ENCODE measurements at regions not wholly inside any gene's neighbourhood (a gene's known extent, or its start where the extent isn't known, plus 50 kb on each side); places are given as distances from the start of the nearest gene placed in this dataset.

DNA sequence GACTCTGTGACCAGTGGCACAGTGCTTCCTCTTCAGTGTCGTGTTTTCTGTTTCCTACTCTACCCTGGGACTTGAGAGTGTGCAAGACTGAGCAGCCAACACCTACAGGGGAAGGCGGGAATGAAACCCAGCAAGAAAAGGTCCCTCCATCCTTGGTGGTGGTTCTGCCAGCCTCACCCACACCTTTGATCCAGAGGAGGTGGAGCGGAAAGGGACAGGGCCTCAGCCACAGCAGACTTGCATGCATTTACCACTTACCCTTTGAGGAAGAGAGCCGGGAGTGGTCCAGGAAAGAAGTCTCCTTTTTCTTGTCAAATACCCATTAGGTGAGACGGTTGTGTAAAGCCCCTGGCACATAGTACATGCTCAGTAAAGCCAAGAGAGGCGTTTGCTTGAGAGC, 164.8 kb upstream of the ZNF536 start:
- DNase-seq = no peak
- H3K36me3 ChIP-seq (replicated peaks in 1 of 2; ENCODE audit: control extremely low read depth in 1 of 2, control insufficient read depth in 1 of 2, extremely low read depth in 1 of 2, insufficient read depth in 2 of 2, low read length in 1 of 2) = no peaks in the 10 kb centered on the region
- no peaks in the 10 kb centered on the region for H3K27me3 Mint-ChIP-seq
- no peak overlapping the region for H3K4me3 Mint-ChIP-seq
- CTCF ChIA-PET = no interaction called here
- no peak overlapping the region for H3K27ac Mint-ChIP-seq
- no peak overlapping the region for H3K4me3 ChIP-seq (ENCODE audit: control extremely low read depth in 1 of 5, extremely low read depth in 1 of 5, insufficient read depth in 1 of 5, low read depth in 2 of 5, low read length in 4 of 5)
- no peaks in the 10 kb centered on the region for H3K27me3 ChIP-seq (replicated peaks in 1 of 4; ENCODE audit: control extremely low read depth in 1 of 4, control insufficient read depth in 3 of 4, insufficient read depth in 4 of 4, low read length in 3 of 4)
- WGBS (ENCODE audit: insufficient coverage) = 69% methylated on average over 3 of the region's 6 CpGs
- no peak overlapping the region for H3K9ac ChIP-seq (ENCODE audit: low read length)
- no peak for ATAC-seq (ENCODE audit: low read depth)
- no peaks in the 10 kb centered on the region for H4K20me1 ChIP-seq (ENCODE audit: control insufficient read depth, insufficient read depth, low read length, poor library complexity, severe bottlenecking)
- H2AFZ ChIP-seq (ENCODE audit: insufficient read depth, low read depth, low read length, poor library complexity, severe bottlenecking) = no peak overlapping the region
- H3K9me3 ChIP-seq (ENCODE audit: control extremely low read depth in 1 of 3, control insufficient read depth in 2 of 3, insufficient read depth in 1 of 3, low read length in 2 of 3) = peaks cover 0 to 9% (median 0%) of the 10 kb centered on the region in 3 donors
- no peaks in the 10 kb centered on the region for H3K4me1 ChIP-seq (ENCODE audit: control insufficient read depth in 2 of 2, insufficient read depth in 2 of 2, low read length in 2 of 2)
- no peaks in the 10 kb centered on the region for H3K79me2 ChIP-seq (ENCODE audit: control insufficient read depth, insufficient read depth, low read length)
- no peak overlapping the region for H3K4me2 ChIP-seq (replicated peaks; ENCODE audit: low read depth, low read length, poor library complexity, severe bottlenecking)
- H3K27ac ChIP-seq (ENCODE audit: low read length in 2 of 2) = no peak overlapping the region
- H3K4me1 Mint-ChIP-seq = no peaks in the 10 kb centered on the region
- POLR2A ChIA-PET = no interaction called here
- H3K9me3 Mint-ChIP-seq (ENCODE audit: insufficient read depth) = peaks cover 2% of the 10 kb centered on the region
- no peak for TF ChIP-seq EZH2 (IDR thresholded peaks at IDR 0.05; ENCODE audit: borderline replicate concordance, insufficient read depth, low read depth, low read length, poor library complexity, severe bottlenecking)
- TF ChIP-seq, protein P1, sequence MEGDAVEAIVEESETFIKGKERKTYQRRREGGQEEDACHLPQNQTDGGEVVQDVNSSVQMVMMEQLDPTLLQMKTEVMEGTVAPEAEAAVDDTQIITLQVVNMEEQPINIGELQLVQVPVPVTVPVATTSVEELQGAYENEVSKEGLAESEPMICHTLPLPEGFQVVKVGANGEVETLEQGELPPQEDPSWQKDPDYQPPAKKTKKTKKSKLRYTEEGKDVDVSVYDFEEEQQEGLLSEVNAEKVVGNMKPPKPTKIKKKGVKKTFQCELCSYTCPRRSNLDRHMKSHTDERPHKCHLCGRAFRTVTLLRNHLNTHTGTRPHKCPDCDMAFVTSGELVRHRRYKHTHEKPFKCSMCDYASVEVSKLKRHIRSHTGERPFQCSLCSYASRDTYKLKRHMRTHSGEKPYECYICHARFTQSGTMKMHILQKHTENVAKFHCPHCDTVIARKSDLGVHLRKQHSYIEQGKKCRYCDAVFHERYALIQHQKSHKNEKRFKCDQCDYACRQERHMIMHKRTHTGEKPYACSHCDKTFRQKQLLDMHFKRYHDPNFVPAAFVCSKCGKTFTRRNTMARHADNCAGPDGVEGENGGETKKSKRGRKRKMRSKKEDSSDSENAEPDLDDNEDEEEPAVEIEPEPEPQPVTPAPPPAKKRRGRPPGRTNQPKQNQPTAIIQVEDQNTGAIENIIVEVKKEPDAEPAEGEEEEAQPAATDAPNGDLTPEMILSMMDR (IDR thresholded peaks at IDR 0.05) = no peak
- intact Hi-C loops (cut with micrococcal nuclease) = no loop called here

DNA sequence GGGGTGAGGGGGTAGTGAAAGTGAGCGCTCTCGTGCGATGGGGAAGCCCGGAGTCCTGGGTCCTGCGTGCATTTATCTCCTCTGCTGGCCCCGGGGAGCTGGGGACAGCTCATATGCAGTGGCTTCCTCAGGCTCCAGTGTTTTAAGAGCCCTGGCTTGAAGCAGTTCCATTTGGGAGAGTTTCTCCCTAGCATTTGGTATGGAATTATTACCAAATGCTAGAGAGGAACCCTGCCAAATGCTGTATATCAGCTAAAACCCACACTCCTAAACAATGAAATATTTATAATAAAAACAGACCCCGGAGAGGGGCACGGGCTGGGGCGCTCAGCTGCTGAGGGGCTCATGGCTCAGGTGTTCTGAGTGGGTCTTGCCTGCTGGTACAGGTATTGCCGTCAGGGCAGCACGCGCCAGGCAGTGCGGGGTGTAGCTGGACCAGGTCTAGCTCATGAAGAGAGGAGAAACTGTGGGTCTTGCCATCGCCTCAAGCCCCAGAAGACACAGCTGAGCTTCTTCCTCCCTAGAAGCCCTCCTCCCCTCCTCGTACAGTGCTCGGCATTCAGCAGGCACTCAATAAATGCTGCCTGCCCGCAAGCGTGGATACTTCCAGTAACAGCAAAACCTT, 163.6 kb upstream of the ZNF536 start:
- TF ChIP-seq, protein P1 (IDR thresholded peaks at IDR 0.05) = no peak
- TF ChIP-seq EZH2 (IDR thresholded peaks at IDR 0.05; ENCODE audit: borderline replicate concordance, insufficient read depth, low read depth, low read length, poor library complexity, severe bottlenecking) = no peak
- Histone ChIP-seq H3K79me2 (ENCODE audit: control insufficient read depth, insufficient read depth, low read length) (no peaks in the 10 kb centered on the region), H3K36me3 (replicated peaks in 1 of 2; ENCODE audit: control extremely low read depth in 1 of 2, control insufficient read depth in 1 of 2, extremely low read depth in 1 of 2, insufficient read depth in 2 of 2, low read length in 1 of 2) (no peaks in the 10 kb centered on the region), H3K27ac (ENCODE audit: low read length in 2 of 2) (no peak overlapping the region), H2AFZ (ENCODE audit: insufficient read depth, low read depth, low read length, poor library complexity, severe bottlenecking) (no peak overlapping the region), H3K4me1 (ENCODE audit: control insufficient read depth in 2 of 2, insufficient read depth in 2 of 2, low read length in 2 of 2) (no peaks in the 10 kb centered on the region), H3K27me3 (replicated peaks in 1 of 4; ENCODE audit: control extremely low read depth in 1 of 4, control insufficient read depth in 3 of 4, insufficient read depth in 4 of 4, low read length in 3 of 4) (no peaks in the 10 kb centered on the region), H4K20me1 (ENCODE audit: control insufficient read depth, insufficient read depth, low read length, poor library complexity, severe bottlenecking) (no peaks in the 10 kb centered on the region), H3K4me2 (replicated peaks; ENCODE audit: low read depth, low read length, poor library complexity, severe bottlenecking) (no peak overlapping the region), H3K9me3 (ENCODE audit: control extremely low read depth in 1 of 3, control insufficient read depth in 2 of 3, insufficient read depth in 1 of 3, low read length in 2 of 3) (peaks cover 0 to 9% (median 0%) of the 10 kb centered on the region in 3 donors), H3K4me3 (ENCODE audit: control extremely low read depth in 1 of 5, extremely low read depth in 1 of 5, insufficient read depth in 1 of 5, low read depth in 2 of 5, low read length in 4 of 5) (no peak overlapping the region), H3K9ac (ENCODE audit: low read length) (no peak overlapping the region)
- H3K4me1 Mint-ChIP-seq = no peaks in the 10 kb centered on the region
- ChIA-PET POLR2A (no interaction called here), CTCF (no interaction called here)
- 95% methylated on average over 17 of the region's 18 CpGs for WGBS (ENCODE audit: insufficient coverage)
- no peak overlapping the region for H3K4me3 Mint-ChIP-seq
- H3K9me3 Mint-ChIP-seq (ENCODE audit: insufficient read depth) = peaks cover 2% of the 10 kb centered on the region
- H3K27me3 Mint-ChIP-seq = no peaks in the 10 kb centered on the region
- H3K27ac Mint-ChIP-seq = no peak overlapping the region
- DNase-seq = no peak
- no peak for ATAC-seq (ENCODE audit: low read depth)
- intact Hi-C loops (cut with micrococcal nuclease) = no loop called here
